HG03432 (cell line): ENCODE measurements at regions not wholly inside any gene's neighbourhood (a gene's known extent, or its start where the extent isn't known, plus 50 kb on each side); places are given as distances from the start of the nearest gene placed in this dataset.
"Not testable (repeated sequence)": the region's sequence is repeated elsewhere in the genome, so short reads cannot be mapped to it uniquely, and the experiment has no call there.

Experiments
- ATAC-seq: cut with Tn5 transposase; IDR thresholded peaks from one replicate; pipeline ENCODE4 v1.9.1; 2021; ENCODE audit warnings: mild to moderate bottlenecking, moderate library complexity; ENCODE audit not compliant: unreplicated experiment

- ATAC-seq, result no peak
Measured at GRCh38 chr1:76687307-76688175, 179.7 kb upstream of the ST6GALNAC5 start.

- ATAC-seq, result no peak
Measured at GRCh38 chr1:76690766-76691165, 176.5 kb upstream of the ST6GALNAC5 start.

DNA sequence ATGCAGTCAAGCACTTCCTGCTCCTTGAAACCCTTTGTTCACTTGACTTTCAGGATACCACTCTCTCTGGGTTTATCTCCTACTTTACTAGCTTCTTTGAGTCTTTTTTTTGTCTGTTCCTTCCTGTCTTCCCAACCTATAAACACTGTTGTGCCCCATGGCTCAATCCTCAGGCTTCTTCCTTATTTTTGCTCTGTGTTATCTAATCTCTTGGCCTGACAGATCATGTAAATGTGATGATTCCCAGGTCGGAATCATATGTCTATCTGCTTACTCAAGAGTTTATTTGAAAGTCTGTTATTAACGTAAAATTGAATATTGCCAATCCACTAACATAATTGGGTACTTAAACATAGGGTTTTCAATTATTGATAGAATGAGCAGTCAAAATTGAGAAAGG, 171.7 kb upstream of the ST6GALNAC5 start:
- ATAC-seq, result no peak

- ATAC-seq, result no peak
Measured at GRCh38 chr1:76697361-76697760, 169.9 kb upstream of the ST6GALNAC5 start.

DNA sequence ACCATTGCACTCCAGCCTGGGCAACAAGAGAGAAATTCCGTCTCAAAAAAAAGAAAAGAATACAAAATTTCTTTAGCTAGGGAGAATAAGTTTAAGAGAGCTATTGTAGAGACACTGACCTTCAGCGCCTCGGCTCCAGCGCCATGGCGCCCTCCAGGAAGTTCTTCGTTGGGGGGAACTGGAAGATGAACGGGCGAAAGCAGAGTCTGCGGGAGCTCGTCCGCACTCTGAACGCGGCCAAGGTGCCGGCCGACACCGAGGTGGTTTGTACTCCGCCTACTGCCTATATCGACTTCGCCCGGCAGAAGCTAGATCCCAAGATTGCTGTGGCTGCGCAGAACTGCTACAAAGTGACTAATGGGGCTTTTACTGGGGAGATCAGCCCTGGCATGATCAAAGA, 167.6 kb upstream of the ST6GALNAC5 start:
- not testable (repeated sequence) for ATAC-seq

- not testable (repeated sequence) for ATAC-seq
Measured at GRCh38 chr1:76700200-76700599, 167.1 kb upstream of the ST6GALNAC5 start.

- no peak for ATAC-seq
Measured at GRCh38 chr1:76705560-76705959, 161.7 kb upstream of the ST6GALNAC5 start.

DNA sequence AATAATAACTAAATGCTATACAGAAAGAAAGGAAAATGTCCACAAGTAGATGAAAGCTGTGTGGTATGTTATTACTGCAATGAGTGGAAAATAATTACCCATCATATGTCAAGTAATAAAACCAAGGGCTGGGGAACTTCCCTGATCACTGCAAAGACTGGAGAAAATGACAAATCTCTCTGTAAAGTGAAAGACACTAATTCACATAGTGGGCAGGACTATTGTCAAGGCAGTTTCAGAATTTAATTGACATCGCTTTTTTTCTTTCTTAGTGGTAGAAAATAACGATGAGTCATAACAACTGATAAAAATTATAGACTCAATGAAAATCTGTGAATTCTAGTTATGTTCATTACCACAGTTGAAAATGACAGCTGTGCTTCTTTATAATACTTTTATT, 153.7 kb upstream of the ST6GALNAC5 start:
- ATAC-seq, result peak; percentile 64

- no peak for ATAC-seq
Measured at GRCh38 chr1:76715474-76715873, 151.8 kb upstream of the ST6GALNAC5 start.

DNA sequence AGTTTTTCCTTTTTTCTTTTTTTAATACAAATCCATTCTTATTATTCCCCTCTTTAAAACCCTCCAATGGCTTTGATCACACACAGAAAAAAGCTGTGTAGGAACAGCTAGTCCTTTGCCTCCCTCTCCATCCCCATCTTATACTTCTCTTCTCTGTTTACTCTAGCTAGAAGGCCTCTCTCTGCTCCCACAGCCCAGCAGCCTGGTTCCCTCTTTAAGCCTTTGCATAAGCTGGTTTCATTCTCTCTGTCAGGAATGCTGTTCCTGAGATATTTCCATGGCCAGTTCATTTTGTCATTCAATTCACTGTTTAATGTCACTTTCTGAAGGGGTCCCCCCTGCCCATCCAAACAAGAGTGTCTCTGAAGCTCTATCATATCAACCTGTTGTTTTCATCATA, 143.3 kb upstream of the ST6GALNAC5 start:
- no peak for ATAC-seq

DNA sequence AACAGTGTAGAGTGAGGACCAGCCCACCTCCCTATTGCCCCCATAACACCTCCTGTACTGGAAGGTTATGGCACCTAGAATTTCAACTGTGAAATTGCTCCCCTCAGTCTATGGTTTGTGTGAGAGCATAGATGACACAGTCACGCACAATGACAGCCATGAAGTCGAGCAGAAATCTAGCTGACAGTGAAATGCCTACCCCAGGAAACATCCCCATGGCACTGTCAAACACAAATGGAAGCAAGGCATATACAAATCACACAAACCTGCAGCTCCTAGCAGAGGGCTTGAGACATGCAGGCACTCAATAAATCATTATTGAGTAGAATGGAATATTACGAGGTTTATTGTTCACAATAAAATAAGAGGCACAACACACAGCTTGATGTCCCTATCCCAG, 142.5 kb upstream of the ST6GALNAC5 start:
- no peak for ATAC-seq

- no peak for ATAC-seq
Measured at GRCh38 chr1:76725864-76726619, 141.2 kb upstream of the ST6GALNAC5 start.

- ATAC-seq, result no peak
Measured at GRCh38 chr1:76727520-76727919, 139.8 kb upstream of the ST6GALNAC5 start.

- no peak for ATAC-seq
Measured at GRCh38 chr1:76729142-76729541, 138.1 kb upstream of the ST6GALNAC5 start.

- no peak for ATAC-seq
Measured at GRCh38 chr1:76730027-76730426, 137.3 kb upstream of the ST6GALNAC5 start.

DNA sequence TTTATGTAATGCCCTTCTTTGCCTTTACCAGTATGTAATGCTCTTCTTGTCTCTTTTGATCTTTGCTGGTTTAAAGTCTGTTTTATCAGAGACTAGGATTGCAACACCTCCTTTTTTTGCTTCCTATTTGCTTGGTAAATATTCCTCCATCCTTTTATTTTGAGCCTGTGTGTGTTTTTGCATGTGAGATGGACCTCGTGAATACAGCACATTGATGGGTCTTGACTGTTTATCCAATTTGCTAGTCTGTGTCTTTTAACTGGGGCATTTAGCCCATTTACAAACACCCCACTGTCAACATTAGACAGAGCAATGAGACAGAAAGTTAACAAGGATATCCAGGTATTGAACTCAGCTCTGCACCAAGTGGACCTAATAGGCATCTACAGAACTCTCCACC, 128.9 kb upstream of the ST6GALNAC5 start:
- not testable (repeated sequence) for ATAC-seq

DNA sequence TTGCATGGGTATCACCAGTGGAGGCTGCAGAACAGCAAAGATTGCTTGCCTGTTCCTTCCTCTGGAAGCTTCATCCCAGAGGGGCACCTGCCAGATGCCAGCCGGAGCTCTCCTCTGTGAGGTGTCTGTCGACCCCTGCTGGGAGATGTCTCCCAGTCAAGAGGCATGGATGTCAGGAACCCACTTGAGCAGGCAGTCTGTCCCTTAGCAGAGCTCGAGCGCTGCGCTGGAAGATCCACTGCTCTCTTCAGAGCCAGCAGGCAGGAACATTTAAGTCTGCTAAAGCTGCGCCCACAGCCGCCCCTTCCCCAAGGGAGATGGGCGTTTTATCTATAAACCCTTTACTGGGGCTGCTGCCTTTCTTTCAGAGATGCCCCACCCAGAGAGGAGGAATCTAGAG, 126.3 kb upstream of the ST6GALNAC5 start:
- ATAC-seq, result not testable (repeated sequence)

DNA sequence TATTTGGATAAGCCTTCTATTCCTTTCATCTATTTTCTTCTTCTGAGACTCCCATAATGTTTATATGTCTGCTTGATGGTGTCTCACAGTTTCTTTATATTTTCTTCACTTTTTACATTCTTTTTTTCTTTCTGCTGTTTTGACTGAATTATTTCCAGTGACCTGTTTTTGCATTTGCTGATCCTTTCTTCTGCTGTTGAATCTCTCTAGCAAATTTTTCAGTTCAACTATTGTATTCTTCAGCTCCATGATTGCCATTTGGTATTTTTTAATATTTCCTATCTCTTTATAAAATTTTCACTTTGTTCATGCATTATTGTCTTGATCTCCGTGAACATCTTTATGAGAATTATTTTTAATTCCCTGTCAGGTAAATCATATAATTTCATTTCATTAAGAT, 122.3 kb upstream of the ST6GALNAC5 start:
- no peak for ATAC-seq

- no peak for ATAC-seq
Measured at GRCh38 chr1:76746206-76746605, 121.1 kb upstream of the ST6GALNAC5 start.

GRCh38 chr1:76754730-76755129, 112.5 kb upstream of the ST6GALNAC5 start:
- ATAC-seq, result no peak

DNA sequence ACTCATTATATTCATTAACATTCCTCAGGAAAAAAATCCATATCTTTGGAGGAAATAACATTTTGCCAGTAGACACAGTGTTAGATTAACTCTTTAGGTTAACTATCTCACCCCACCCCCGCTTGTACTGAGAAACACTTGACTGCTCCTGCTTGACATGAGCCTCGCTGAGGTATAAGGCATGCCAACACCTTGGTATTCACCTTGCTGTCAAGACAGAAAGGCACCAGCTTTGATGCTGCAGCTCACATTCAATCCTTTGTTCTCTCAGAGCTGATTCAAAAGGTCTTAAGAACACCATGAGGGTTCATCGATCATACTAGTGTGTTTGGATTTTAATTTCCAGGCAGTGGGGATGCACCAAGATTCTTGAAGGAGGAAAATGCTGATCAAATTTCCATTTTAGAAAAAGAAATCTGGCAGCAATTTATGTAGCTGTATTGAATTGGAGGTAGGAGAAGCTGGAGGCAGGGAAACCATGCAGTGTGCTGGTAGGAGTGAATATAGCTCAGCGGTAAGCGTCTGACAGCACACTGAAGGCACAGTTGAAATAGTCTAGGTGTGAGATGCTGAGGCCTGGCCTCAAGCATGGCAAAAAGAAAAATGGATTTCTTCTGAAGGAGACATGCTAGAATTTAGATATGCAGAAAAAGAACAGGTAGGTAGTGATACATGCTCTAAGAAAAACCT, 108.0 kb upstream of the ST6GALNAC5 start:
- ATAC-seq, result no peak
